DOHH2 (cell line): ENCODE measurements at regions not wholly inside any gene's neighbourhood (a gene's known extent, or its start where the extent isn't known, plus 50 kb on each side); places are given as distances from the start of the nearest gene placed in this dataset.

Experiments
- EZH2phosphoT487 ChIP-seq: fragments of 200-600 bp; sonication (generic); IDR thresholded peaks from 2 replicates; pipeline ENCODE4 v1.6.1; 2017; ENCODE audit warnings: borderline replicate concordance, mild to moderate bottlenecking, antibody characterized with exemption, low read length, moderate library complexity, mixed read lengths
- TF ChIP-seq, protein P1 (sequence below): fragments of 200-600 bp; sonication (generic); IDR thresholded peaks from one replicate; pipeline ENCODE4 v1.5.1; 2014; ENCODE audit warnings: antibody characterized with exemption, mild to moderate bottlenecking, low read depth, low read length; ENCODE audit not compliant: poor library complexity, severe bottlenecking

GRCh38 chr17:34479371-34479770 is 100.0 kb upstream of the TMEM132E start:
- TF ChIP-seq, protein P1, sequence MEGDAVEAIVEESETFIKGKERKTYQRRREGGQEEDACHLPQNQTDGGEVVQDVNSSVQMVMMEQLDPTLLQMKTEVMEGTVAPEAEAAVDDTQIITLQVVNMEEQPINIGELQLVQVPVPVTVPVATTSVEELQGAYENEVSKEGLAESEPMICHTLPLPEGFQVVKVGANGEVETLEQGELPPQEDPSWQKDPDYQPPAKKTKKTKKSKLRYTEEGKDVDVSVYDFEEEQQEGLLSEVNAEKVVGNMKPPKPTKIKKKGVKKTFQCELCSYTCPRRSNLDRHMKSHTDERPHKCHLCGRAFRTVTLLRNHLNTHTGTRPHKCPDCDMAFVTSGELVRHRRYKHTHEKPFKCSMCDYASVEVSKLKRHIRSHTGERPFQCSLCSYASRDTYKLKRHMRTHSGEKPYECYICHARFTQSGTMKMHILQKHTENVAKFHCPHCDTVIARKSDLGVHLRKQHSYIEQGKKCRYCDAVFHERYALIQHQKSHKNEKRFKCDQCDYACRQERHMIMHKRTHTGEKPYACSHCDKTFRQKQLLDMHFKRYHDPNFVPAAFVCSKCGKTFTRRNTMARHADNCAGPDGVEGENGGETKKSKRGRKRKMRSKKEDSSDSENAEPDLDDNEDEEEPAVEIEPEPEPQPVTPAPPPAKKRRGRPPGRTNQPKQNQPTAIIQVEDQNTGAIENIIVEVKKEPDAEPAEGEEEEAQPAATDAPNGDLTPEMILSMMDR = no peak
- TF ChIP-seq EZH2phosphoT487 = no peak
